ENCODE measurements at regions not wholly inside any gene's neighbourhood (a gene's known extent, or its start where the extent isn't known, plus 50 kb on each side); places are given as distances from the start of the nearest gene placed in this dataset.

DNA sequence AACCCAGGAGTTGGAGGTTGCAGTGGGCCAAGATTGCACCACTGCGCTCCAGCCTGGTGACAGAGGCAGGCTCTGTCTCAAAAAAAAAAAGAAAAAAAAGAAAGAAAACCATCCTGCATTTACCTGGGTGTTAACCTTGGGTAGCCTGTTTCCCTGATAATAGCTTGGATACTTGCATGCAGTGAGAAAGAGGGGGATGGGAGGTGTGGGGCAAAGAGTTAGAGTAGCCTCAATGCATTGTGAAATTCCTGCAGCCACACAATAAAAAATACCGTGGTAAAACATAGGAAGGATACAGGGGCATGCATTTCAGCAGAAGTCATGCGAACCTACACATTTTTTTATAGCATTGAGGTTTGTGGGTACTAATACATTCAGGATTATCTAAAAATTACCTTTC lies 76.6 kb upstream of the ZNF516 start:
- TF ChIP-seq POLR2A (IDR thresholded peaks at IDR 0.05; ENCODE audit: low read length), result no peak
- no peak for TF ChIP-seq GATA1 (IDR thresholded peaks at IDR 0.05; ENCODE audit: low read depth, low read length)
